Right atrium auricular region (tissue), 2 donors: ENCODE measurements at regions not wholly inside any gene's neighbourhood (a gene's known extent, or its start where the extent isn't known, plus 50 kb on each side); places are given as distances from the start of the nearest gene placed in this dataset.

Source experiments
- DNase-seq: peaks from one replicate; pipeline ENCODE4 v3.0.0-alpha.2; 2019; ENCODE audit warnings: low spot score
- H3K27ac ChIP-seq, 2 donors: fragments of 200-600 bp; sonication (generic); 1 replicate in 1 of 2; 2 replicates in 1 of 2; pipeline ENCODE4 v1.5.1; 2016 to 2019
- H3K27me3 ChIP-seq, 2 donors: fragments of 200-600 bp; sonication (generic); one replicate each; pipeline versions ENCODE4 v1.5.1 to v1.6.0; 2017 to 2019
- H3K36me3 ChIP-seq: fragments of 200-600 bp; sonication (generic); one replicate; pipeline ENCODE4 v1.5.1; 2016
- H3K4me1 ChIP-seq, 2 donors: fragments of 200-600 bp; sonication (generic); one replicate each; pipeline versions ENCODE4 v1.5.1 to v1.6.0; 2017 to 2019
- H3K4me3 ChIP-seq, 2 donors: fragments of 200-600 bp; sonication (generic); 1 replicate in 1 of 2; 2 replicates in 1 of 2; pipeline ENCODE4 v1.5.1; 2017 to 2019; ENCODE audit warnings: mild to moderate bottlenecking in 1 of 2, moderate library complexity in 1 of 2
- H3K9me3 ChIP-seq, 2 donors: fragments of 200-600 bp; sonication (generic); one replicate each; pipeline ENCODE4 v1.5.1; 2019
- CTCF ChIP-seq, 2 donors: fragments of 200-600 bp; sonication (generic); IDR thresholded peaks; one replicate each; pipeline ENCODE4 v1.5.1; 2019; ENCODE audit warnings: antibody characterized with exemption in 2 of 2

- Histone ChIP-seq H3K36me3 (no peaks in the 10 kb centered on the region), H3K9me3 (no peaks in the 10 kb centered on the region), H3K4me3 (no peak overlapping the region), H3K27ac (no peak overlapping the region), H3K27me3 (no peaks in the 10 kb centered on the region), H3K4me1 (peaks cover 3 to 44% of the 10 kb centered on the region in 2 donors)
- DNase-seq, result no peak
- TF ChIP-seq CTCF (IDR thresholded peaks at IDR 0.05), result no peak
Observed at GRCh38 chr13:40480012-40480914, 186.2 kb downstream of the FOXO1 start.

DNA sequence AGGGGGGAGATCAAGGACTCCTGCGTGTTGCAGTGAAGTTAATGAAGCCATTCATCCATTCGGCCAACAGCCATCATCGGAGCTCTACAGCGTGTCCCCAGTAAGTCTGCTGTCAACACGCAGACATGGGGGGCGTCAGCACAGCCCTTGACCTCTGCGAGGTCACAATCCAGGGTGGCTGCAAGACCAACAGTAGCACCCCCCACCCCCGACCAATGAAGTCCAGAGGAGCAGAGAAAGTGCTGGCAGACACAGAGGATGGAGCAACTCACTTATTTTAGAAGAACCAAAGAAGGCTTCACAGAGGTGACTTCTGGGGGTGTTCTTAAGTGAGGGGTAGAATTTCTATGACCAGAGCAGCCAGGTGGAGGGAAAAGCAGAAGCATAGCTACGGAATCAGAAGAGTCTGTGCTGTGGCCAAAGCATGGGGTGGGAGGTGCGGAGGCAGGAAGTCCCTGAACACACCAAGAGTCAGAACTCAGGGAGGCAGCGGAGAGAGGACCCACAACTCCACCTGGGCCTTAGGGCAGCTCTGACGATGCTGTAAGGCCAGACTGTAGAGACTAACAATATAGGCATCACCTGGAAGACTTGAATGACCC lies 185.4 kb downstream of the FOXO1 start:
- Histone ChIP-seq H3K9me3 (no peaks in the 10 kb centered on the region), H3K27ac (no peak overlapping the region), H3K27me3 (no peaks in the 10 kb centered on the region), H3K36me3 (no peaks in the 10 kb centered on the region), H3K4me3 (no peak overlapping the region), H3K4me1 (peaks cover 3 to 44% of the 10 kb centered on the region in 2 donors)
- DNase-seq, result no peak
- no peak for TF ChIP-seq CTCF (IDR thresholded peaks at IDR 0.05)

DNA sequence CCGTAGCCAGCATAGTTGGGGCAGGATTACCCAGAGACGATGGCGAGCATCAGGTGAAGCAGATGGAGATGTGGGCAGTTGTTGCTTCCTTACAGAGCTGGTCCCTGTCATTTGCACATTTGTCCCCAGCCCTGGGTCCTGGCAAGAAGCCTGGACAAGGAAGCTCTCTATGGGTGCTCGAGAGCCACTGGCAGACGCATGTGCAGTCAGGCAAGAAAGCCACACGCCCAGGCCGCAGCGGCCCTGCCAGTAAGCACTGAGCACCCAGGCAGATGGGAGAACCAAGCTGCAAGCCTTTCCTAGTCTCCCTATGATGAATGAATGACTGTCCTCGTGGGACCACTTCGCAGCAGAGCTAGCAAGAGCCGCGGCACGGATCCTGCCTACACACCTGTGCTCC lies 182.8 kb downstream of the FOXO1 start:
- H3K36me3 ChIP-seq, result no peaks in the 10 kb centered on the region
- no peak for TF ChIP-seq CTCF (IDR thresholded peaks at IDR 0.05)
- H3K27ac ChIP-seq, result no peak overlapping the region
- no peaks in the 10 kb centered on the region for H3K27me3 ChIP-seq
- no peaks in the 10 kb centered on the region for H3K9me3 ChIP-seq
- DNase-seq, result no peak
- H3K4me3 ChIP-seq, result no peak overlapping the region
- peaks cover 0 to 21% of the 10 kb centered on the region in 2 donors for H3K4me1 ChIP-seq

DNA sequence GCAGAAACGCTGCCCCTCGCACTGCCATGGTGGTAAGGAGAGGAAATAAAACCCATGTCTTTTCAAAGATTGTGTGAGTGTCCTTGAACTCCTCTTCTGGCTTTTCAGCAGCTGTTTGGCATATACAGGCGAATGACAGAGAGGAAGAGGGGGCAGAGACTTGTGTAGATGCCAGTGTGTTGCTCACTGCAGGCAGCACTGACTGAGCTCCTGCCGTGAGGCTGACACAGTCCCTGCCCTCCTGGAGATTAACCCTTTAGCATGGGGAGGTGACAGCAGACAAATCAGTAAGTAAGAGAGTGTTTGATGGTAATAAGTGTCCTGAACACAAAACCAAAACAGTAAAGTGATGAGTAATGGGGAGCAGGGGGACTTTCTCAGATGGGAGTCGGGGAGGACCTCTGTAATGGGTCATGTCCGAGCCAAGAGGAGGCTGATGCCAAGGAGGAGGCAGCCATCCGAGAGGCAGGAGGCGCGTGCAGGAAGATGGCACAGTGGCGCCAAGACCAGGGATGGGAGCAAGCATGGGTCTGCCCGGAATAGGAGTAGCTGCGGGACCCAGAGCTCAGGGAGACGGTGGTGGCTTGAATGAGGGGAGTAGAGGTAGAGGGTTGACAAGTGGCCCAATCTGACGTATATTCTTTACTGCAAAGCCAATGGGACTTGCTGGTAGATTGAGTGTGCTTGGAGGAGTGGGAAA lies 182.2 kb downstream of the FOXO1 start:
- Histone ChIP-seq H3K4me1 (peaks cover 0 to 16% of the 10 kb centered on the region in 2 donors), H3K4me3 (no peak overlapping the region), H3K36me3 (no peaks in the 10 kb centered on the region), H3K27ac (no peak overlapping the region), H3K9me3 (no peaks in the 10 kb centered on the region), H3K27me3 (no peaks in the 10 kb centered on the region)
- DNase-seq, result no peak
- TF ChIP-seq CTCF (IDR thresholded peaks at IDR 0.05), result no peak

GRCh38 chr13:40484974-40485373 lies 181.5 kb downstream of the FOXO1 start:
- Histone ChIP-seq H3K9me3 (no peaks in the 10 kb centered on the region), H3K36me3 (no peaks in the 10 kb centered on the region), H3K27me3 (no peaks in the 10 kb centered on the region), H3K4me3 (no peak overlapping the region), H3K4me1 (peaks cover 0 to 12% of the 10 kb centered on the region in 2 donors), H3K27ac (no peak overlapping the region)
- TF ChIP-seq CTCF (IDR thresholded peaks at IDR 0.05), result no peak
- DNase-seq, result no peak
